ENCODE measurements at regions not wholly inside any gene's neighbourhood (a gene's known extent, or its start where the extent isn't known, plus 50 kb on each side); places are given as distances from the start of the nearest gene placed in this dataset.

DNA sequence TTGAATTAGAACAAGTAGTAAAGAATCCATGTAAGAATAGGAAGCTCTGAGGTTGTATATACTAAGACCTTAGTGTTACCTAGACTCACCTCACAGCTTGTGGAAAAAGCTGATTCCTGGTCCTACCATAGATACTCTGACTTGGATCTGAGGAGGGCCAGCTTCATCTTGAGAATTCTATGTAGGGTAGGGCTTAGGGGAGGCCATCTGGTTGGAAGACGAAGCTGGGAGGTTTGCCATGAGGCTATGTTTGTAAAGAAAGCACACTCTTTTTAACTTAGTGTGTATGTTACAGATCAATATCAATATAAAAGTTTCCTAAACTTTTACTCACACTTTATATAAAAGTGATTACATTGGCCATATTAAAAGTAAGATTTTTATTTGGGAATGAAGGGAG, 77.1 kb upstream of the GALNT5 start:
- Histone ChIP-seq H3K36me3 (ENCODE audit: control insufficient read depth, insufficient read depth, low read length) (no peaks in the 10 kb centered on the region), H3K27me3 (replicated peaks; ENCODE audit: control insufficient read depth, insufficient read depth, low read length) (no peaks in the 10 kb centered on the region; the same call in 1 of the 2 replicates), H3K4me3 (replicated peaks; ENCODE audit: low read depth, low read length) (no peak overlapping the region)
- TF ChIP-seq CTCF (IDR thresholded peaks at IDR 0.05; ENCODE audit: insufficient read depth, low read length, poor library complexity, severe bottlenecking) = no peak
- DNase-seq (ENCODE audit: extremely low read depth, insufficient read length) = no peak

DNA sequence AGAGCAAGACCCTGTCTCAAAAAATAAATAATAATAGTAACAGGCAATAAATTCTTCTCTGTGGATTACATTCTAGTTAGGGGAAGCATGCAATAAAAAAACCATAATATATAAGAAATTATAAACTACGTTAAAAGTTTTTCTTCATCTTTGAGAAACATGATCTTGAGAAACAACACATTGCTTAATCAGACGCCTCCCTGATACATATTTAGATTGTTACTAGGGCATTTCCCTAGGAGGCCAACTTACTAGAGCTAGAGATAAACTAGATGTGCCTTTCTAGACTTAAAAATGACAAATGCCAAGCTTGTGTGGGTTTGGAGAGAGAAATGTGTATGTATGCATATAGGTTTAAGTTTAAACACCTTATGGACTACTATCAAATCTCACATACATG, 76.3 kb upstream of the GALNT5 start:
- Histone ChIP-seq H3K27me3 (replicated peaks; ENCODE audit: control insufficient read depth, insufficient read depth, low read length) (no peaks in the 10 kb centered on the region; the same call in 1 of the 2 replicates), H3K36me3 (ENCODE audit: control insufficient read depth, insufficient read depth, low read length) (no peaks in the 10 kb centered on the region), H3K4me3 (replicated peaks; ENCODE audit: low read depth, low read length) (no peak overlapping the region)
- TF ChIP-seq CTCF (IDR thresholded peaks at IDR 0.05; ENCODE audit: insufficient read depth, low read length, poor library complexity, severe bottlenecking) = no peak
- no peak for DNase-seq (ENCODE audit: extremely low read depth, insufficient read length)

DNA sequence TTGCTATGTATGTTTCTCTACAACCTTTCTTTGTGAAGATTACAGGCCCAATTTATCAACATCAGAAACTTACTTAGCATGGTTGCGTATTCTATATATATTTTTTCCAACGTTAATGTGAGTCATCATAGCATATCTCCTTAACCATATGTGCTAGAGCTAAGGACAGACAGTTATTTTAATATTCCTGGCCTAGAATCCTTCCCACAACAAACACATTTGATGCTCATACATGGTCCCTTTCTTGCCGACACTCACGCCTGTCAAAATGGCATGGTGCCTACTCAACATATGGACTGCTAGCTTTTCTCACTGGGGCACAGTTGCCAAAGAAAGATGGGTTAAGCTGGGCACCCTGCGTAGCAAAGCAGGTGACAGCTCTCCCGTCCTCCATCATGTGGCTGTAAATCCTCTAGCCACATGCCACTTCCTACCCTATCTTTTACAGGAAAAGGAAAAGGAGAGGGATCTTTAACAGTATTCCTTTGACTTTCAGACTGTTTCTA, 75.2 kb upstream of the GALNT5 start:
- Histone ChIP-seq H3K27me3 (replicated peaks; ENCODE audit: control insufficient read depth, insufficient read depth, low read length) (no peaks in the 10 kb centered on the region; the same call in 1 of the 2 replicates), H3K4me3 (replicated peaks; ENCODE audit: low read depth, low read length) (no peak overlapping the region), H3K36me3 (ENCODE audit: control insufficient read depth, insufficient read depth, low read length) (no peaks in the 10 kb centered on the region)
- TF ChIP-seq CTCF (IDR thresholded peaks at IDR 0.05; ENCODE audit: insufficient read depth, low read length, poor library complexity, severe bottlenecking) = no peak
- DNase-seq (ENCODE audit: extremely low read depth, insufficient read length) = no peak

DNA sequence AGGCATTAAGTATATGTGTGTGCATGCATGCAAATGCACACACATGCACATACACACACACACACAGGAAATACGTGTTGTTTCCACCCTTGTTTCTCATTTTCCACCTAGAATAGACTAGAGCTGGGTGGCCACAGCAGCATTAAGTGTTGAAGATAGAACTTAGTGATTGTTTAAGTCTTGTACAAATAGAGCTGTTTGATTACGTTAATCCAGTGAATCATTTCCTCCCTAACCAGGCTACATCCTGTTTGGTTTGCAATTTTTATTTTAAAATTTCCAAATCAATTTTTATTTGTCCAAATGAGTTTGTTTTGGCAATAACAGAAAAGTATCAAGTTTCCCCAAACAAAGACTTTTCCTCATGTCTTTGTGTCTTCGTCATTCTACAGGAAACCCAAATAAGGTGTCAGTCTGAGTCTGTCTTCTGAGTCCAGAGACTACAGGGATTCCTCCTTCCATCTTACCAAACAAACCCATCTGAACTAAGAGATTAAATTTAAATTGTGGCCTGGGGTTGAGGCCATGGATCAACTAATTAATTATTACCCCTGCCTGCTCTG, 74.6 kb upstream of the GALNT5 start:
- H3K36me3 ChIP-seq (ENCODE audit: control insufficient read depth, insufficient read depth, low read length) = no peaks in the 10 kb centered on the region
- H3K27me3 ChIP-seq (replicated peaks; ENCODE audit: control insufficient read depth, insufficient read depth, low read length) = no peaks in the 10 kb centered on the region; the same call in 1 of the 2 replicates
- no peak for DNase-seq (ENCODE audit: extremely low read depth, insufficient read length)
- H3K4me3 ChIP-seq (replicated peaks; ENCODE audit: low read depth, low read length) = no peak overlapping the region
- no peak for TF ChIP-seq CTCF (IDR thresholded peaks at IDR 0.05; ENCODE audit: insufficient read depth, low read length, poor library complexity, severe bottlenecking)

DNA sequence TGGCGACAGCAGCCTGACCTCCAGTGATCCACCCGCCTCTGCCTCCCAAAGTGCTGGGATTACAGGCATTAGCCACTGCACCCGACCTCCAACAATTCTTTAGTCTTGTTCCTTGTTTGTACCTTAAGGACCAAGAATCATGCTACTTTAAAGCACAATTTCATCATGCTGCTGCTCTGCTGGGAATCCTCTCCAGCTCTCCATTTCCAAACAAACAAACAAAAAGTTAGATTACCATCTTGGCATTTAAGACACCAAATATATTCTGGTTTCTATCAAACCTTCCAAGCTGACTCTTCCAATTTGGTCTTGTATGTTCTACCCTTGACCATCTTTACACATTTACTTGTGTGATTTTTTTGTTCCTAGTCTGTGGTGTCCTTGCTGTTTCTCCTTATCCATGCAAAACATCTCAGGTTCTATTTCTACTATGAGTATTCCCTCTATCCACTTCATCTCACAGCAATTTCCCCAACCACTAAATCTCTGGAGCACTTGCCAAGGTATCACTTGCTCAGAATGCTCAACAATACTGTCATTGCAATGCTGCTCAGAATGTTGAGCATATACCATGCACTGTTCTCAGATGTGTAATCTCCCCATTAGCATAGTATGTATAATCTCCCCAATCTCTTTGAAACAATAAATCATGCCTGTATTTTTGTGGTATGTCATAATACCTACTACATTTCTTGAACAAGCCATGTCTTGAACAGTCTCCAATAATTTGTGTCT, 73.2 kb upstream of the GALNT5 start:
- no peaks in the 10 kb centered on the region for H3K36me3 ChIP-seq (ENCODE audit: control insufficient read depth, insufficient read depth, low read length)
- H3K4me3 ChIP-seq (replicated peaks; ENCODE audit: low read depth, low read length) = no peak overlapping the region
- no peak for DNase-seq (ENCODE audit: extremely low read depth, insufficient read length)
- H3K27me3 ChIP-seq (replicated peaks; ENCODE audit: control insufficient read depth, insufficient read depth, low read length) = no peaks in the 10 kb centered on the region; the same call in 1 of the 2 replicates
- no peak for TF ChIP-seq CTCF (IDR thresholded peaks at IDR 0.05; ENCODE audit: insufficient read depth, low read length, poor library complexity, severe bottlenecking)

Data from GM06990 (cell line).